PC-3 (cell line): ENCODE measurements at regions not wholly inside any gene's neighbourhood (a gene's known extent, or its start where the extent isn't known, plus 50 kb on each side); places are given as distances from the start of the nearest gene placed in this dataset.

Experiments
- EZH2 ChIP-seq: fragments of 300-600 bp; sonication (generic); IDR thresholded peaks from one replicate; pipeline ENCODE4 v1.6.1; 2017; ENCODE audit warnings: antibody characterized with exemption, mild to moderate bottlenecking, low read length; ENCODE audit not compliant: unreplicated experiment
- EZH2phosphoT487 ChIP-seq: fragments of 300-600 bp; sonication (generic); IDR thresholded peaks from 2 replicates; pipeline ENCODE4 v1.6.1; 2018; ENCODE audit warnings: mild to moderate bottlenecking, antibody characterized with exemption, low read length, borderline replicate concordance
- TF ChIP-seq, protein P1 (sequence below): fragments of 300-600 bp; sonication (generic); conservative IDR thresholded peaks from 2 replicates; pipeline ENCODE4 v1.5.1; 2017; ENCODE audit warnings: antibody characterized with exemption, low read depth, mild to moderate bottlenecking, low read length

DNA sequence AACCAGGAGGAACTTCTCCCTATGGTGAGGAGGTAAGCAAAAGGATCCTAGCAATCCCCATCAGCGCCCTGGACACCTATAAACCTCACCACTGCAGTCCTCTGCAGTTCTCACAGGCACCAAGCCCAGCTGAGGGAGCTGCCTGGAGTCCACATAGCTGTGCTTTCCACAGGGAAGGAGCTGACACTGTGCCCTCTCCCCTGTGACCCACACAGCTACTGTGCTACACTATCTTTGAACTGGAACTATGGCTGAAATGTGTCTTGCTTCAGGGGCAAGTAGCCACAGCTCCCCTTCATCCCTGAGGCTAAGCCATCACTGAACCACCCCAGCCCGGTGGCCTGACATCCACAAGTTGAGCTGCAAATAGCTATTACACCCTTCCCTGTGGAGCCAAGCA is 208.5 kb upstream of the RPL34 start:
- TF ChIP-seq EZH2, result no peak
- TF ChIP-seq, protein P1, sequence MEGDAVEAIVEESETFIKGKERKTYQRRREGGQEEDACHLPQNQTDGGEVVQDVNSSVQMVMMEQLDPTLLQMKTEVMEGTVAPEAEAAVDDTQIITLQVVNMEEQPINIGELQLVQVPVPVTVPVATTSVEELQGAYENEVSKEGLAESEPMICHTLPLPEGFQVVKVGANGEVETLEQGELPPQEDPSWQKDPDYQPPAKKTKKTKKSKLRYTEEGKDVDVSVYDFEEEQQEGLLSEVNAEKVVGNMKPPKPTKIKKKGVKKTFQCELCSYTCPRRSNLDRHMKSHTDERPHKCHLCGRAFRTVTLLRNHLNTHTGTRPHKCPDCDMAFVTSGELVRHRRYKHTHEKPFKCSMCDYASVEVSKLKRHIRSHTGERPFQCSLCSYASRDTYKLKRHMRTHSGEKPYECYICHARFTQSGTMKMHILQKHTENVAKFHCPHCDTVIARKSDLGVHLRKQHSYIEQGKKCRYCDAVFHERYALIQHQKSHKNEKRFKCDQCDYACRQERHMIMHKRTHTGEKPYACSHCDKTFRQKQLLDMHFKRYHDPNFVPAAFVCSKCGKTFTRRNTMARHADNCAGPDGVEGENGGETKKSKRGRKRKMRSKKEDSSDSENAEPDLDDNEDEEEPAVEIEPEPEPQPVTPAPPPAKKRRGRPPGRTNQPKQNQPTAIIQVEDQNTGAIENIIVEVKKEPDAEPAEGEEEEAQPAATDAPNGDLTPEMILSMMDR, result no peak
- TF ChIP-seq EZH2phosphoT487, result no peak
